Lower leg skin (tissue), 3 donors: ENCODE measurements at regions not wholly inside any gene's neighbourhood (a gene's known extent, or its start where the extent isn't known, plus 50 kb on each side); places are given as distances from the start of the nearest gene placed in this dataset.

Experiments used
- CTCF ChIP-seq, 3 donors: fragments of 450-650 bp; IDR thresholded peaks; one replicate each; pipeline ENCODE4 v1.5.1; 2016; ENCODE audit warnings: antibody characterized with exemption in 3 of 3, mild to moderate bottlenecking in 3 of 3, moderate library complexity in 2 of 3
- POLR2A ChIP-seq, 2 donors: fragments of 450-650 bp; IDR thresholded peaks; one replicate each; pipeline ENCODE4 v1.6.1; 2016 to 2017; ENCODE audit warnings: antibody characterized with exemption in 2 of 2, mild to moderate bottlenecking in 1 of 2, moderate library complexity in 1 of 2

- TF ChIP-seq CTCF (IDR thresholded peaks at IDR 0.05) (no peak), POLR2A (IDR thresholded peaks at IDR 0.05) (no peak)
These were observed 830.6 kb downstream of the SLC4A3 start for GRCh38 chr2:220458051-220458450.
